ENCODE measurements at regions not wholly inside any gene's neighbourhood (a gene's known extent, or its start where the extent isn't known, plus 50 kb on each side); places are given as distances from the start of the nearest gene placed in this dataset.

GRCh38 chr14:86797075-86797351, 1196.0 kb downstream of the GALC start:
- Histone ChIP-seq H3K27ac (ENCODE audit: low read length) (no peak overlapping the region), H2AFZ (ENCODE audit: low read depth, low read length) (no peak overlapping the region), H3K9me3 (ENCODE audit: insufficient read depth, low read length, severe bottlenecking) (no peaks in the 10 kb centered on the region), H3K36me3 (ENCODE audit: insufficient read depth, low read length) (no peaks in the 10 kb centered on the region), H3K4me2 (ENCODE audit: insufficient read depth, low read length) (no peak overlapping the region), H3K4me1 (ENCODE audit: insufficient read depth, low read length) (no peaks in the 10 kb centered on the region), H3K9ac (ENCODE audit: low read depth, low read length) (no peak overlapping the region), H3K27me3 (ENCODE audit: insufficient read depth, low read length, poor library complexity) (no peaks in the 10 kb centered on the region), H4K20me1 (ENCODE audit: insufficient read depth, low read length) (no peaks in the 10 kb centered on the region), H3K4me3 (ENCODE audit: low read depth in 1 of 2, low read length in 2 of 2) (no peak overlapping the region), H3K79me2 (ENCODE audit: insufficient read depth, low read length) (no peaks in the 10 kb centered on the region)
- no peak for ATAC-seq (ENCODE audit: insufficient read depth, low read depth)
- TF ChIP-seq CTCF (IDR thresholded peaks at IDR 0.05; ENCODE audit: borderline replicate concordance, extremely low read depth, low read length, poor library complexity, severe bottlenecking) = no peak
- TF ChIP-seq EZH2 (IDR thresholded peaks at IDR 0.05; ENCODE audit: borderline replicate concordance, low read depth, low read length, severe bottlenecking) = no peak
- no peak for DNase-seq

- Histone ChIP-seq H3K27ac (ENCODE audit: low read length) (no peak overlapping the region), H3K27me3 (ENCODE audit: insufficient read depth, low read length, poor library complexity) (no peaks in the 10 kb centered on the region), H3K9ac (ENCODE audit: low read depth, low read length) (no peak overlapping the region), H3K36me3 (ENCODE audit: insufficient read depth, low read length) (no peaks in the 10 kb centered on the region), H3K4me3 (ENCODE audit: low read depth in 1 of 2, low read length in 2 of 2) (no peak overlapping the region), H3K9me3 (ENCODE audit: insufficient read depth, low read length, severe bottlenecking) (no peaks in the 10 kb centered on the region), H4K20me1 (ENCODE audit: insufficient read depth, low read length) (no peaks in the 10 kb centered on the region), H3K4me2 (ENCODE audit: insufficient read depth, low read length) (no peak overlapping the region), H3K79me2 (ENCODE audit: insufficient read depth, low read length) (no peaks in the 10 kb centered on the region), H3K4me1 (ENCODE audit: insufficient read depth, low read length) (no peaks in the 10 kb centered on the region), H2AFZ (ENCODE audit: low read depth, low read length) (no peak overlapping the region)
- DNase-seq = no peak
- ATAC-seq (ENCODE audit: insufficient read depth, low read depth) = no peak
- TF ChIP-seq EZH2 (IDR thresholded peaks at IDR 0.05; ENCODE audit: borderline replicate concordance, low read depth, low read length, severe bottlenecking) (no peak), CTCF (IDR thresholded peaks at IDR 0.05; ENCODE audit: borderline replicate concordance, extremely low read depth, low read length, poor library complexity, severe bottlenecking) (no peak)
These were observed 1196.5 kb downstream of the GALC start for GRCh38 chr14:86796221-86797074.

GRCh38 chr14:86794689-86795088, 1198.3 kb downstream of the GALC start:
- H4K20me1 ChIP-seq (ENCODE audit: insufficient read depth, low read length) = no peaks in the 10 kb centered on the region
- no peak overlapping the region for H3K27ac ChIP-seq (ENCODE audit: low read length)
- H3K9me3 ChIP-seq (ENCODE audit: insufficient read depth, low read length, severe bottlenecking) = no peaks in the 10 kb centered on the region
- H2AFZ ChIP-seq (ENCODE audit: low read depth, low read length) = no peak overlapping the region
- no peaks in the 10 kb centered on the region for H3K27me3 ChIP-seq (ENCODE audit: insufficient read depth, low read length, poor library complexity)
- no peak overlapping the region for H3K4me3 ChIP-seq (ENCODE audit: low read depth in 1 of 2, low read length in 2 of 2)
- no peaks in the 10 kb centered on the region for H3K4me1 ChIP-seq (ENCODE audit: insufficient read depth, low read length)
- DNase-seq (no peak), ATAC-seq (ENCODE audit: insufficient read depth, low read depth) (no peak)
- H3K36me3 ChIP-seq (ENCODE audit: insufficient read depth, low read length) = no peaks in the 10 kb centered on the region
- TF ChIP-seq EZH2 (IDR thresholded peaks at IDR 0.05; ENCODE audit: borderline replicate concordance, low read depth, low read length, severe bottlenecking) (no peak), CTCF (IDR thresholded peaks at IDR 0.05; ENCODE audit: borderline replicate concordance, extremely low read depth, low read length, poor library complexity, severe bottlenecking) (no peak)
- H3K79me2 ChIP-seq (ENCODE audit: insufficient read depth, low read length) = no peaks in the 10 kb centered on the region
- no peak overlapping the region for H3K4me2 ChIP-seq (ENCODE audit: insufficient read depth, low read length)
- no peak overlapping the region for H3K9ac ChIP-seq (ENCODE audit: low read depth, low read length)
